OCI-LY1 (cell line): ENCODE measurements at regions not wholly inside any gene's neighbourhood (a gene's known extent, or its start where the extent isn't known, plus 50 kb on each side); places are given as distances from the start of the nearest gene placed in this dataset.

Source experiments
- H2AFZ ChIP-seq: fragments of 200-600 bp; sonication (generic), shearing (Covaris generic); 2 replicates; pipeline ENCODE4 v1.6.0; 2014; ENCODE audit warnings: antibody characterized with exemption, mild to moderate bottlenecking, low read length
- H3F3A ChIP-seq: fragments of 200-600 bp; sonication (generic), shearing (Covaris generic); 2 replicates; pipeline ENCODE4 v1.6.0; 2014; ENCODE audit warnings: mild to moderate bottlenecking, antibody characterized with exemption, low read length, moderate library complexity; ENCODE audit not compliant: insufficient read depth
- H3K27ac ChIP-seq: fragments of 200-600 bp; sonication (generic); 2 replicates; pipeline ENCODE4 v1.5.1; 2014; ENCODE audit warnings: low read length, mixed run types, mild to moderate bottlenecking, low read depth; ENCODE audit not compliant: poor library complexity, severe bottlenecking
- H3K27me3 ChIP-seq: fragments of 200-600 bp; sonication (generic); 2 replicates; pipeline ENCODE4 v1.6.0; 2014; ENCODE audit warnings: antibody characterized with exemption, mild to moderate bottlenecking, low read length, moderate library complexity; ENCODE audit not compliant: insufficient read depth
- H3K36me3 ChIP-seq: fragments of 200-600 bp; sonication (generic); 2 replicates; pipeline ENCODE4 v1.6.1; 2014; ENCODE audit warnings: mild to moderate bottlenecking, antibody characterized with exemption, low read length, moderate library complexity, mixed read lengths; ENCODE audit not compliant: insufficient read depth
- H3K4me1 ChIP-seq: fragments of 200-600 bp; sonication (generic); 2 replicates; pipeline ENCODE4 v1.5.1; 2014; ENCODE audit warnings: mild to moderate bottlenecking, low read length, moderate library complexity; ENCODE audit not compliant: insufficient read depth, severe bottlenecking
- H3K4me2 ChIP-seq: fragments of 200-600 bp; sonication (generic), shearing (Covaris generic); 2 replicates; pipeline ENCODE4 v1.6.1; 2014; ENCODE audit warnings: low read length
- H3K4me3 ChIP-seq: fragments of 200-600 bp; sonication (generic); 2 replicates; pipeline ENCODE4 v1.5.1; 2014; ENCODE audit warnings: low read length, low read depth, mild to moderate bottlenecking, mixed read lengths; ENCODE audit not compliant: poor library complexity, severe bottlenecking
- H3K79me2 ChIP-seq: fragments of 200-600 bp; shearing (Covaris generic); 2 replicates; pipeline ENCODE4 v1.6.1; 2016; ENCODE audit warnings: mixed run types, low read length, mixed read lengths; ENCODE audit not compliant: insufficient read depth
- H3K9ac ChIP-seq: fragments of 200-600 bp; sonication (generic), shearing (Covaris generic); 2 replicates; pipeline ENCODE4 v1.6.1; 2014; ENCODE audit warnings: mild to moderate bottlenecking, low read length, mixed read lengths
- H3K9me2 ChIP-seq: fragments of 200-600 bp; sonication (generic), shearing (Covaris generic); 2 replicates; pipeline ENCODE4 v1.6.1; 2014; ENCODE audit warnings: low read depth, mild to moderate bottlenecking, low read length, mixed read lengths
- H3K9me3 ChIP-seq: fragments of 200-600 bp; shearing (Covaris generic); 2 replicates; pipeline ENCODE4 v1.6.1; 2014; ENCODE audit warnings: low read length, mixed read lengths
- H4K20me1 ChIP-seq: fragments of 200-600 bp; sonication (generic), shearing (Covaris generic); 2 replicates; pipeline ENCODE4 v1.6.0; 2016; ENCODE audit warnings: mild to moderate bottlenecking, low read length; ENCODE audit not compliant: insufficient read depth
- EZH2 ChIP-seq: fragments of 200-600 bp; sonication (generic), shearing (Covaris generic); IDR thresholded peaks from 2 replicates; pipeline ENCODE4 v1.8.0; 2017; ENCODE audit warnings: borderline replicate concordance, mixed run types, mild to moderate bottlenecking, antibody characterized with exemption, low read length, moderate library complexity, mixed read lengths
- TF ChIP-seq, protein P1 (sequence below): fragments of 200-600 bp; sonication (generic), shearing (Covaris generic); IDR thresholded peaks from 2 replicates; pipeline ENCODE4 v1.5.1; 2017; ENCODE audit warnings: mild to moderate bottlenecking, antibody characterized with exemption, low read length, moderate library complexity, mixed read lengths

DNA sequence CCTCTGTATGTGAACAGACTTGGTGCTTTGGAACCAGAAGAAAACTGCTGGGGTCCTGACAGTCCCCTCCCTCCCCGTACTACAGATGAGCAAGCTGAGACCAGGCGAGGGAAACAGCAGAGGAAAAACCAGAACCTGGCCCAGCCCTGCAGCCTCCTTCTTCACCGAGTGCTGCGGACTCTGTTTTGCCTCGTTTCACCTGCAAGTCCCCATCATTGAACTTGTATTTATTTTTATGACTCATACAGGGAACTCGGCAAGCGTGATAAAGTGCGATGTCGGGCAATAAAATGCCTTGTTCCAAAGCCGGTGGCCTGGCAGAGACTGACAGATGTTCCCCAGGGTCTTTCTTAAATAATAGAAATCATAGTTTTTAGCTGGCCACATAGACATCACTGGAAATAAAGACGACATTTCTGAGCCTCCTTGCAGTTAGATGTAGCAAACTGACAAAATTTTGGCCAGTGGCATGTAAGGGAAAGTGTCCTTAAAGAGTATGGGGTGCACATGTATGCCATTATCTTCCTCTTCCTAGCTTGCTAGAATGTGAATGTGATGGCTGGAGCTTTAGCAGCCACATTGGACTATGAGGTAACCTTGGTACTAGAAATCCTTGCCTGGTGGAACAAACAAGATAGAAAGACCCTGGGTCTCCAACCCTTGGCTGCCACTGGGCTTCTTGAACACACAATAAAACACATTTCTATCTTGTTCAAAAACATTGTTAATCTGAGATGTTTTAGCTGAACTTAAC is 128.6 kb downstream of the IRF8 start:
- no peaks in the 10 kb centered on the region for H3K79me2 ChIP-seq
- no peaks in the 10 kb centered on the region for H3K9me2 ChIP-seq
- H3K9me3 ChIP-seq: peaks cover 10% of the 10 kb centered on the region
- H2AFZ ChIP-seq: no peak overlapping the region
- peaks cover 5% of the 10 kb centered on the region; the same call in 1 of the 2 replicates for H3K27me3 ChIP-seq
- no peaks in the 10 kb centered on the region for H4K20me1 ChIP-seq
- no peak overlapping the region for H3K9ac ChIP-seq
- no peak overlapping the region for H3K4me3 ChIP-seq
- H3K27ac ChIP-seq: no peak overlapping the region
- no peaks in the 10 kb centered on the region for H3F3A ChIP-seq
- no peaks in the 10 kb centered on the region; the same call in 1 of the 2 replicates for H3K36me3 ChIP-seq
- TF ChIP-seq, protein P1, sequence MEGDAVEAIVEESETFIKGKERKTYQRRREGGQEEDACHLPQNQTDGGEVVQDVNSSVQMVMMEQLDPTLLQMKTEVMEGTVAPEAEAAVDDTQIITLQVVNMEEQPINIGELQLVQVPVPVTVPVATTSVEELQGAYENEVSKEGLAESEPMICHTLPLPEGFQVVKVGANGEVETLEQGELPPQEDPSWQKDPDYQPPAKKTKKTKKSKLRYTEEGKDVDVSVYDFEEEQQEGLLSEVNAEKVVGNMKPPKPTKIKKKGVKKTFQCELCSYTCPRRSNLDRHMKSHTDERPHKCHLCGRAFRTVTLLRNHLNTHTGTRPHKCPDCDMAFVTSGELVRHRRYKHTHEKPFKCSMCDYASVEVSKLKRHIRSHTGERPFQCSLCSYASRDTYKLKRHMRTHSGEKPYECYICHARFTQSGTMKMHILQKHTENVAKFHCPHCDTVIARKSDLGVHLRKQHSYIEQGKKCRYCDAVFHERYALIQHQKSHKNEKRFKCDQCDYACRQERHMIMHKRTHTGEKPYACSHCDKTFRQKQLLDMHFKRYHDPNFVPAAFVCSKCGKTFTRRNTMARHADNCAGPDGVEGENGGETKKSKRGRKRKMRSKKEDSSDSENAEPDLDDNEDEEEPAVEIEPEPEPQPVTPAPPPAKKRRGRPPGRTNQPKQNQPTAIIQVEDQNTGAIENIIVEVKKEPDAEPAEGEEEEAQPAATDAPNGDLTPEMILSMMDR: no peak
- TF ChIP-seq EZH2: no peak
- no peaks in the 10 kb centered on the region for H3K4me1 ChIP-seq
- H3K4me2 ChIP-seq: no peak overlapping the region

DNA sequence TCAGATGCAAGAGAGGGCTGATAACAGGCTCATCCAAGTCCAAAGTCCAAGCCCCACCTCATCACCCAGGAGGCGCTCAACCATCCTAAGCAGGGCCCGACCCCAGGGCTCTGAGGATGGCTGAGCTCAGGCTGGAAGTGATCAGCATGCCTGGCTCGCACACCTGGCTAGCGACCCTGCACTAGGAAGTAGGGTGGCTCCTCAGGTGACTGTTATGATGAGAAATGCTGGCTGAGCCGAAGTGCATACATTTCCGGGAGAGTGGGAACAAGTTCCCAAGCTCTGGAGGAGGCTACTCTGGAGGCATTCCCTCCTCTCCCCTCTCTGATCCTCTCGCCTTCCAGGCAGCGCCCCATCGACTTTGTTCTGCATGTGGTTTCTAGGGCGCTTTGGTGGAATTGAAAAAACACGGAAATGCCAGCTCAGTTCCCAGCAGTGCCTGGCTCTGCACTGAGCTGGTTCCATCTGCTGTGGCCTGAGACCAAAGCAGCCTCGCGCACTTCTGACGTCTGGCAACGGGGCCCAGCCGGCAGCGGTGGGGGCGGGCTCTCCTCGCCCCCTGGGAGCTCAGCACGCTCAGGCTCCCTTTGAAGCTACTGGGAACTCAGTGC is 130.3 kb downstream of the IRF8 start:
- H4K20me1 ChIP-seq: no peaks in the 10 kb centered on the region
- H3K4me2 ChIP-seq: no peak overlapping the region
- no peaks in the 10 kb centered on the region for H3F3A ChIP-seq
- H2AFZ ChIP-seq: no peak overlapping the region
- peaks cover 5% of the 10 kb centered on the region; the same call in 1 of the 2 replicates for H3K27me3 ChIP-seq
- H3K36me3 ChIP-seq: no peaks in the 10 kb centered on the region; the same call in 1 of the 2 replicates
- no peaks in the 10 kb centered on the region for H3K79me2 ChIP-seq
- TF ChIP-seq EZH2: no peak
- TF ChIP-seq, protein P1: no peak
- no peaks in the 10 kb centered on the region for H3K4me1 ChIP-seq
- no peak overlapping the region for H3K27ac ChIP-seq
- H3K9me3 ChIP-seq: peaks cover 6% of the 10 kb centered on the region
- H3K4me3 ChIP-seq: no peak overlapping the region
- H3K9ac ChIP-seq: no peak overlapping the region
- no peaks in the 10 kb centered on the region for H3K9me2 ChIP-seq

DNA sequence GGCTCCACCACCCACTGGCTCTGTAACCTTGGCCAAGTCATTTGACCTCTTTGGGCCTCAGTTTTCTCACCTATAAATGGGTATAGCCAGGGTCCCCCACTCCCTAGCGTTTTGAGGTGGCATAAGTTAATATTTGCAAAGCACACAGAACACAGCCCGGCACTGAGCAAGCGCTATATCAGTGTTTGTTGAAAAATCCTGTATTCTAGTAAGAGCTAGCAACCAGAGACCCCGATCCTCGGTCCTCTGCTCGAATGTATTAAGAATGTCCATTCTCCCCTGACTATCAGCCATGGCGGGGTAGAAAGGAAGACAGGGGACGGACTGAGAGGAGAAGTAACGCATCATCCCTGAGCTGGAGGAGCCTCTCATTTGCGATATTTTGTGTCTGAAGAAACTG is 131.2 kb downstream of the IRF8 start:
- Histone ChIP-seq H3K9me2 (no peaks in the 10 kb centered on the region), H3F3A (no peaks in the 10 kb centered on the region), H3K9ac (no peak overlapping the region), H4K20me1 (no peaks in the 10 kb centered on the region), H3K4me2 (no peak overlapping the region), H2AFZ (no peak overlapping the region), H3K4me1 (no peaks in the 10 kb centered on the region), H3K9me3 (no peaks in the 10 kb centered on the region), H3K79me2 (no peaks in the 10 kb centered on the region), H3K4me3 (no peak overlapping the region), H3K27me3 (peaks cover 5% of the 10 kb centered on the region; the same call in 1 of the 2 replicates), H3K36me3 (no peaks in the 10 kb centered on the region), H3K27ac (no peak overlapping the region)
- no peak for TF ChIP-seq EZH2
- TF ChIP-seq, protein P1: no peak
